GM10248 (cell line): ENCODE measurements at regions not wholly inside any gene's neighbourhood (a gene's known extent, or its start where the extent isn't known, plus 50 kb on each side); places are given as distances from the start of the nearest gene placed in this dataset.

Experiments
- CTCF ChIA-PET: fragments of 300-600 bp; sonication (Branson Sonifier 250); formaldehyde crosslinking; extraction: SDS; loops from one replicate; lab custom pipeline; 2021; ENCODE audit warnings: antibody characterized with exemption; lab: Yijun Ruan, JAX
- POLR2A ChIA-PET: fragments of 350-650 bp; sonication (Branson Sonifier 250); formaldehyde crosslinking; extraction: SDS; loops from one replicate; lab custom pipeline; 2020; ENCODE audit warnings: antibody characterized with exemption; lab: Yijun Ruan, JAX
- DNase-seq: peaks from one replicate; pipeline ENCODE4 v3.0.0; 2012; ENCODE audit errors: extremely low spot score
- CTCF ChIP-seq: IDR thresholded peaks from 2 replicates; pipeline ENCODE4 v1.5.1; 2012; ENCODE audit warnings: mild to moderate bottlenecking, low read depth; ENCODE audit errors: extremely low read depth, missing control alignments, control extremely low read depth

- DNase-seq: no peak
- ChIA-PET POLR2A (no interaction called here), CTCF (no interaction called here)
- no peak for TF ChIP-seq CTCF
Observed at GRCh38 chr22:48600681-48601080, 1227.0 kb downstream of the BRD1 start.

- DNase-seq: no peak
- ChIA-PET CTCF (no interaction called here), POLR2A (no interaction called here)
- no peak for TF ChIP-seq CTCF
Observed at GRCh38 chr22:48600171-48600570, 1227.5 kb downstream of the BRD1 start.

- ChIA-PET CTCF (no interaction called here), POLR2A (no interaction called here)
- no peak for TF ChIP-seq CTCF
- no peak for DNase-seq
Observed at GRCh38 chr22:48599346-48599745, 1228.3 kb downstream of the BRD1 start.

- POLR2A ChIA-PET: no interaction called here
- DNase-seq: no peak
- CTCF ChIA-PET: no interaction called here
- TF ChIP-seq CTCF: no peak
Observed at GRCh38 chr22:48596111-48596850, 1231.4 kb downstream of the BRD1 start.

GRCh38 chr22:48595511-48595905, 1232.2 kb downstream of the BRD1 start:
- TF ChIP-seq CTCF: no peak
- ChIA-PET POLR2A (no interaction called here), CTCF (no interaction called here)
- no peak for DNase-seq

- no peak for TF ChIP-seq CTCF
- DNase-seq: no peak
- ChIA-PET CTCF (no interaction called here), POLR2A (no interaction called here)
Observed at GRCh38 chr22:48594757-48595510, 1232.7 kb downstream of the BRD1 start.
